GM19035 (cell line): ENCODE measurements at regions not wholly inside any gene's neighbourhood (a gene's known extent, or its start where the extent isn't known, plus 50 kb on each side); places are given as distances from the start of the nearest gene placed in this dataset.
"Not testable (repeated sequence)": the region's sequence is repeated elsewhere in the genome, so short reads cannot be mapped to it uniquely, and the experiment has no call there.

Experiments used
- ATAC-seq: cut with Tn5 transposase; IDR thresholded peaks from one replicate; pipeline ENCODE4 v1.9.1; 2021; ENCODE audit not compliant: unreplicated experiment

GRCh38 chr6:40700006-40700580 lies 112.9 kb upstream of the LRFN2 start:
- ATAC-seq, result no peak

- ATAC-seq, result no peak
Observed at GRCh38 chr6:40695750-40696415, 108.7 kb upstream of the LRFN2 start.

GRCh38 chr6:40695114-40695513 lies 108.0 kb upstream of the LRFN2 start:
- no peak for ATAC-seq

- ATAC-seq, result no peak
Observed at GRCh38 chr6:40693768-40694167, 106.6 kb upstream of the LRFN2 start.

- no peak for ATAC-seq
Observed at GRCh38 chr6:40692337-40692736, 105.2 kb upstream of the LRFN2 start.

GRCh38 chr6:40689185-40689584 lies 102.0 kb upstream of the LRFN2 start:
- ATAC-seq, result no peak

GRCh38 chr6:40688214-40688761 lies 101.1 kb upstream of the LRFN2 start:
- no peak for ATAC-seq

GRCh38 chr6:40685862-40686261 lies 98.7 kb upstream of the LRFN2 start:
- ATAC-seq, result no peak

- ATAC-seq, result no peak
Observed at GRCh38 chr6:40681622-40682021, 94.5 kb upstream of the LRFN2 start.

- no peak for ATAC-seq
Observed at GRCh38 chr6:40678941-40679340, 91.8 kb upstream of the LRFN2 start.

- no peak for ATAC-seq
Observed at GRCh38 chr6:40674170-40674569, 87.0 kb upstream of the LRFN2 start.

- no peak for ATAC-seq
Observed at GRCh38 chr6:40672087-40672486, 84.9 kb upstream of the LRFN2 start.

- no peak for ATAC-seq
Observed at GRCh38 chr6:40671694-40672050, 84.5 kb upstream of the LRFN2 start.

- no peak for ATAC-seq
Observed at GRCh38 chr6:40671001-40671693, 84.0 kb upstream of the LRFN2 start.

- ATAC-seq, result no peak
Observed at GRCh38 chr6:40669343-40669742, 82.2 kb upstream of the LRFN2 start.

GRCh38 chr6:40668203-40668602 lies 81.0 kb upstream of the LRFN2 start:
- ATAC-seq, result no peak

- ATAC-seq, result no peak
Observed at GRCh38 chr6:40666530-40666929, 79.4 kb upstream of the LRFN2 start.

- ATAC-seq, result no peak
Observed at GRCh38 chr6:40661726-40662125, 74.6 kb upstream of the LRFN2 start.

- ATAC-seq, result not testable (repeated sequence)
Observed at GRCh38 chr6:40656772-40657171, 69.6 kb upstream of the LRFN2 start.

- no peak for ATAC-seq
Observed at GRCh38 chr6:40654828-40655227, 67.7 kb upstream of the LRFN2 start.

GRCh38 chr6:40645043-40645442 lies 57.9 kb upstream of the LRFN2 start:
- ATAC-seq, result no peak

- ATAC-seq, result no peak
Observed at GRCh38 chr6:40642837-40643236, 55.7 kb upstream of the LRFN2 start.
